ENCODE measurements at regions not wholly inside any gene's neighbourhood (a gene's known extent, or its start where the extent isn't known, plus 50 kb on each side); places are given as distances from the start of the nearest gene placed in this dataset.

GRCh38 chr6:165895421-165896165 is 232.6 kb upstream of the PDE10A start:
- DNase-seq (ENCODE audit: low read depth): no peak
- in situ Hi-C loops (cut with HindIII; ENCODE audit: low sequenced_read_pairs): no loop called here
- no peak overlapping the region for H3K4me3 ChIP-seq (ENCODE audit: low read depth, low read length)
- TF ChIP-seq, protein P1, sequence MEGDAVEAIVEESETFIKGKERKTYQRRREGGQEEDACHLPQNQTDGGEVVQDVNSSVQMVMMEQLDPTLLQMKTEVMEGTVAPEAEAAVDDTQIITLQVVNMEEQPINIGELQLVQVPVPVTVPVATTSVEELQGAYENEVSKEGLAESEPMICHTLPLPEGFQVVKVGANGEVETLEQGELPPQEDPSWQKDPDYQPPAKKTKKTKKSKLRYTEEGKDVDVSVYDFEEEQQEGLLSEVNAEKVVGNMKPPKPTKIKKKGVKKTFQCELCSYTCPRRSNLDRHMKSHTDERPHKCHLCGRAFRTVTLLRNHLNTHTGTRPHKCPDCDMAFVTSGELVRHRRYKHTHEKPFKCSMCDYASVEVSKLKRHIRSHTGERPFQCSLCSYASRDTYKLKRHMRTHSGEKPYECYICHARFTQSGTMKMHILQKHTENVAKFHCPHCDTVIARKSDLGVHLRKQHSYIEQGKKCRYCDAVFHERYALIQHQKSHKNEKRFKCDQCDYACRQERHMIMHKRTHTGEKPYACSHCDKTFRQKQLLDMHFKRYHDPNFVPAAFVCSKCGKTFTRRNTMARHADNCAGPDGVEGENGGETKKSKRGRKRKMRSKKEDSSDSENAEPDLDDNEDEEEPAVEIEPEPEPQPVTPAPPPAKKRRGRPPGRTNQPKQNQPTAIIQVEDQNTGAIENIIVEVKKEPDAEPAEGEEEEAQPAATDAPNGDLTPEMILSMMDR (IDR thresholded peaks at IDR 0.05; ENCODE audit: low read depth, low read length, missing control alignments): no peak

GRCh38 chr6:165894171-165894825 is 231.3 kb upstream of the PDE10A start:
- in situ Hi-C loops (cut with HindIII; ENCODE audit: low sequenced_read_pairs): loop anchor here (5.0 kb wide), 1 partner anchor 198 kb away; no protein-coding TSS in a partner anchor
- H3K4me3 ChIP-seq (ENCODE audit: low read depth, low read length): no peak overlapping the region
- no peak for DNase-seq (ENCODE audit: low read depth)
- TF ChIP-seq, protein P1 (IDR thresholded peaks at IDR 0.05; ENCODE audit: low read depth, low read length, missing control alignments): no peak

DNA sequence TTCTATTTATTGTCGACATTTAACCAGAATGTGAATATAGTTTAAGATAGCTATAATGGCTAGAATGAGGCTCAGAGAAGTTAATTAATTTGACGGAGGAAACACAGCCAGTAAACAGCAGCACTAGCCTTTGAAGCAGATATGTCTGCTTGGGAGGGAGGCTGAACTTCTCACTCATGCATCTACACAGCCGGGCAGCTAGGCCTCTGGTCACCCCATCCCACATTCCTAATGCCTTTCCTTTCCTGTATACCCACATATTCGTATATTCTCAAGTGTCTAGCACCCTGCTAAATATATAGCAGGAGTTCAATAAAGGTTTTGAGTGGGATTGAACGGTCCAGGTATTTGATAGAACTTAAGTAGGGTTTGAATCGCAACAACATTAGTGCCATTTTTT is 230.4 kb upstream of the PDE10A start:
- in situ Hi-C loops (cut with HindIII; ENCODE audit: low sequenced_read_pairs): loop anchor here (5.0 kb wide), 1 partner anchor 199 kb away; no protein-coding TSS in a partner anchor
- TF ChIP-seq, protein P1 (IDR thresholded peaks at IDR 0.05; ENCODE audit: low read depth, low read length, missing control alignments): no peak
- no peak overlapping the region for H3K4me3 ChIP-seq (ENCODE audit: low read depth, low read length)
- DNase-seq (ENCODE audit: low read depth): no peak

DNA sequence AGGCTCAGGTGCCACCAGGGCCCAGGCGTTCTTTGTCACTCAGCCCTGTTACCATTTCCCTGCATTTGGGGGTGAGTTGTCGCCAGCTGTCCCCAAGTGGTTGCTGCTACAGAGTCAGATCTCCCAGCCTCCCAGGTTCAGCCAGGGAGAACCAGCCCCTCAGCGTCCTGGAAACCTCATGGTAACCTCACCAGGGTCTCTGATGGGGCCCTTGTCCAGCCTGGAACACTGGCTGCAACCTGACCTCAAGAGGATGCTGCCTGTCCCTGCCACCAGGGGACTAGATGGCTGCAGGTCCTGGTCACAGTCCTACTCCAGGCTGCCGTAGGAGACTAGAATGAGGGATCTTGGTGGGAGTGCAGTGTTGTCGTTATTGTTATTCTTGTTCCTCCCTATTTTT is 228.3 kb upstream of the PDE10A start:
- TF ChIP-seq, protein P1 (IDR thresholded peaks at IDR 0.05; ENCODE audit: low read depth, low read length, missing control alignments): no peak
- no peak overlapping the region for H3K4me3 ChIP-seq (ENCODE audit: low read depth, low read length)
- DNase-seq (ENCODE audit: low read depth): no peak
- in situ Hi-C loops (cut with HindIII; ENCODE audit: low sequenced_read_pairs): loop anchor here (5.0 kb wide), 1 partner anchor 201 kb away; no protein-coding TSS in a partner anchor

DNA sequence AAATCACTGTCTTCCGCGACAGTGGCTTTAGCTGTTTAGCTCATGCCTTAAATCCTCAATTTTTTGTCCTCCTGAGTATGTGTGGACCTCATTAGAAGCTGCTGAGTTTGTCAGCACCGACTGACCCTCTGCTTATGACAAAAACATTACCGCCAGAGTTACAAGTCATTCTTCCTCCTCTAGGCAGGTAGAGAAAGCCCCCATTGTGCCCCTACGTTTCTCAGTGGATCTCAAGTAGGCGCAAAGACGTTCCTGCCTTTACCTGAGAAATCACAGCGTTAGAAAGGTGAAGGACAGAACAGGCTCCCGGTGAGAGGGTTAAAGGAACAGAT is 227.3 kb upstream of the PDE10A start:
- no peak overlapping the region for H3K4me3 ChIP-seq (ENCODE audit: low read depth, low read length)
- in situ Hi-C loops (cut with HindIII; ENCODE audit: low sequenced_read_pairs): loop anchor here (5.0 kb wide), 1 partner anchor 202 kb away; no protein-coding TSS in a partner anchor
- TF ChIP-seq, protein P1 (IDR thresholded peaks at IDR 0.05; ENCODE audit: low read depth, low read length, missing control alignments): no peak
- DNase-seq (ENCODE audit: low read depth): no peak

- peak; percentile 39 for DNase-seq (ENCODE audit: low read depth)
- H3K4me3 ChIP-seq (ENCODE audit: low read depth, low read length): no peak overlapping the region
- TF ChIP-seq, protein P1 (IDR thresholded peaks at IDR 0.05; ENCODE audit: low read depth, low read length, missing control alignments): peak; percentile 89
- in situ Hi-C loops (cut with HindIII; ENCODE audit: low sequenced_read_pairs): loop anchor here (5.0 kb wide), 1 partner anchor 202 kb away; no protein-coding TSS in a partner anchor
These were observed 226.8 kb upstream of the PDE10A start for GRCh38 chr6:165889636-165890403.
